Kidney capillary endothelial cell (primary cell): ENCODE measurements at regions not wholly inside any gene's neighbourhood (a gene's known extent, or its start where the extent isn't known, plus 50 kb on each side); places are given as distances from the start of the nearest gene placed in this dataset.
"Not testable (repeated sequence)": the region's sequence is repeated elsewhere in the genome, so short reads cannot be mapped to it uniquely, and the experiment has no call there.

Experiments used
- DNase-seq: peaks from one replicate; pipeline ENCODE4 v3.0.0-alpha.2; 2018; ENCODE audit warnings: low spot score

GRCh38 chr12:46490635-46491034, 118.1 kb upstream of the SLC38A2 start:
- DNase-seq, result no peak

DNA sequence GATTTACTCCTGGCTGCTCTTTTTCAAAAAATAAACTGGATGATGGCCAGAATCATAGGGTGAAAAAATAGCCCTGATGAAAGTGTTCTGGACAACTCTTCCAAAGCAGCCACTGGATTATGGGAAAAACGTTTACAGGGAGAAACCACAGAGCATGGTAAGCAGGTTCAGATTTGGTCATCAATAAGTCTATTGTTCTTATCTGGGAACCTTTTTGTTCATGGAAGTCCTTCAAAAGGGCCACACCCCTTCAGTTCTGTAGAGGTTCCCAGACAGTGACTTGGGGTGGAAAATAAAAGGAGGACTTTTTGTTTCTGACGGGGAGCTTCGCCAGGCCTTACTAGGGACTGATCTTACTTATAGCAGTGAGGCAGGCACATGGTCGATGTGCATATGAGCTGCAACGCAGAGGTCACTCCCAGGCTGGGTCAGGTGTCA, 117.4 kb upstream of the SLC38A2 start:
- DNase-seq, result no peak

DNA sequence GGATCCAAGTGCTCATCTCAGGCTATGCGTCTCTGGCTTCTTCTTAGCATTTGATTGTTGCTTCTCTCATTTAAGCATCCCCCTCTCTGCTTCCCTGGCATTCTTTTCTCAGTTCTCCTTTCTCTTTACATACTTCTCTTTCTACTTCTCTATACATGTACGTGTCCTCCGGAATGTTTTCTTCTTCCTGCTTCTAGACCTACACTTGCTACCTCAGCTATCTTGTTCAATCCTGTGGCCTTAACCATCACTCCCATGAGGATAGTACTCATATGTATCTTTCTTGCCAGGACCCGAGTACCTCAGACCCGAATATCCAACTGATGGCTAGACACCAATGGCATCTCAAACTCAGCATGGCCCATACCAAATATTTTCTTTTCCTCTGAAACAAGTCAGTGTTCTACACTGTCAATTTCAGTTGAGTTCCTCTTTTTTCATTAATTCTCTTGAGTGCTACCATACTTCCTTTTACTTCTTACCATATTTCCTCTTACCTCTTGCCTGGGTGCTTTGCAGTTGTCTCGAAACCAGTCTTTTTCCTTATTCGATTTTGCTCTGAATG, 115.1 kb upstream of the SLC38A2 start:
- DNase-seq, result no peak

DNA sequence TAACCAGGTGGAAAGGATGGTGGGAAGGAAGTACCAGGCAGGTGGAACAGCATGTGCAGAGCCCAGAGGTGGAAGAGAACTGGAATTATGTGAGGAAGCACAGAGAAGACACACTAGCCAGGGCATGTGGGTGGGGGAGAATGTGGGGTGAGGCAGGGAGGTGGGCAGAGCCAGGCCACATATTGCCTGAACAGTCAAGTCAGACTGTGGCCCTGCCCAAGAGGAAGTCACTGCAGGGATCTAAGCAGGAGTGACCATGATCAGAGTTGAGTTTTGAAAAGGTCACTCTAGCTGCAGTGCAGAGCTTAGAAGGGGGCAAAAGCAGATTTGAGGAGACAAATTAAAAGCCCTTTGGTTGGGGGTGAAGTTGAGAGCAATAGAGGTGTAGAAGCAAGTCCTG, 114.0 kb upstream of the SLC38A2 start:
- DNase-seq, result no peak

DNA sequence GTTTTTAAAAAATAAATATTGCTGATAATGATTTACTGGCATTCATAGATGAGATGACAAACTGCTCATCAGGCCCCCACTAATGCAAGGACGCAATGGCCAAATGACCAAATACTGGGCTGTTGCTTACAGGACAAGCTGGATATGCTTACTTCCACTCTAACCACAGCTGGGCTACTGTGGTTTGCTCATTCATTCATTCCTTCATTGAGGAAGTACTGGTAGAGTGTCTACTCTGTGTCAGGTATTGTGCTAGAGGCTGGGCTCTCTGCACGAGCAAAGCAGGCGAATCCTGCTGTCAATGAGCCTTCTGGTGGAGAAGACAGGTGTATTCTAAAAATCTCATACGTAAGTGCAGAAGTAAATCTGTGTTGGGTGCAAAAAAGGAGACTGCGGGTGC, 113.3 kb upstream of the SLC38A2 start:
- no peak for DNase-seq

DNA sequence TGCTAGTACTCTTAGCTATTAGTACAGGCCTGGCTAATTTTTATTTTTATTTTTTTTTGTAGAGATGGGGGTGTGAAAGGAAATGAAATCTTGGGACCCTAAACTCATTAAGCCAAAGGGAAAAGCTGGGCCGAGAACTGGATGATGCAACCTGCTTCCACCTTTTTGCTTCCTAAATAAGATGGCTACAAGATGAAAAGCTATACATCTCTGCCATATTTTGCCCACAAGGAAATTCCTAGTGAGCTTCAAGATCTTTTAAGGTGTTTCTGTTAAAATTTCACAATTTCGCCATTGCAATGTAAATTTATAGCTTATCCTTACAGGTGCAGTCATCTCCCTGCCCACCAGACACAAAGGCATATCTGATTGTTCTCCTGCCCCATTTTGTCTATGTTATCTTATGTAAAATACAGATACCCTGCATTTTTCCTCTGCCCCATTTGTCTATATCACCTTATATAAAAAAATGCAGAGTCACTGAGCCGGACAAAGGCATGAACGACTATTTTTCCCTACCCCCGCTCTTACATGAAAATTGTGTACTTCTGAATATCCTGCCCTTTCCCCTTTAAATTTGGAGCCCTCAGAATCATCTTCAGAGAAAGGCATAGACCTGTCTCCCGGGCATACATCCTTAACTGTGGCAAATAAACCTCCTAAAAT, 112.0 kb upstream of the SLC38A2 start:
- DNase-seq, result no peak

- DNase-seq, result peak; percentile 28
Observed at GRCh38 chr12:46483572-46484395, 111.2 kb upstream of the SLC38A2 start.

- DNase-seq, result no peak
Observed at GRCh38 chr12:46480724-46481123, 108.2 kb upstream of the SLC38A2 start.

DNA sequence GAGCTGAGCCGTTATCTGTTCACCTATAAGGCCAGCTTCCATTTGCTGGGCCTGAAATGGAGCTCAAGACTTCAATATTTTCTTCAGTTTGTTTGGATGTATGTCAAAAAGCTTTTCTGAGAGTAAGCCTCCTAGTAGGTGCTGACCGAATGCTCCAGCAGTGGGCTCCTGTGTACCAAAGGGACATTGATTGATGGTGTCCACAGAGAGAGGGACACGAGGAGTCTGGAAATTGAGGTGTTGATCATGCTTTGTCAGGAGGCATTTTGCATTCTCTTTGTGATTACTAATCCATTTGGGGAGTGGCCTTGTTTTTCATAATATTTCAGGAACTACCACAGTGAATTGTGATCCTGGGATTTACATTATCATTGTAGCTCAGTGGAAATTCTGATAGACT, 107.7 kb upstream of the SLC38A2 start:
- DNase-seq, result no peak

DNA sequence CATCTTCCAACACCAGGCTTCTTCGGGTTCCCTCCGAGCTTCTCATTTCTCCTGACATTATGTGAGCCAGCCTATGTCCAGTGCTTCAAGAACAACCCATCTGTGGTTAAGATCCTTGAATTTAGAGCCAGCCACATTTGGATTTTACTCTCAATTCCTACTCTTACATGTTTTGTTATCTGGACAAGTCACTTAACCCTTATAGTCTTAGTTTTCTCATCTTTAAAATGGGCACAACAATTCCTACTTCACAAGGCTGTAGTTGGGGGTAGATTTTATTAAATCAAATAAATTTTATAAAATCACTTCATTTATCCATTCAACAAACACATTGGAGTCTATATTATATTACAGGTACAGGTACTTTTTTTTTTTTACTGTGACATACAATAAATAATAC, 105.5 kb upstream of the SLC38A2 start:
- DNase-seq, result no peak

GRCh38 chr12:46477541-46477940, 105.0 kb upstream of the SLC38A2 start:
- no peak for DNase-seq

DNA sequence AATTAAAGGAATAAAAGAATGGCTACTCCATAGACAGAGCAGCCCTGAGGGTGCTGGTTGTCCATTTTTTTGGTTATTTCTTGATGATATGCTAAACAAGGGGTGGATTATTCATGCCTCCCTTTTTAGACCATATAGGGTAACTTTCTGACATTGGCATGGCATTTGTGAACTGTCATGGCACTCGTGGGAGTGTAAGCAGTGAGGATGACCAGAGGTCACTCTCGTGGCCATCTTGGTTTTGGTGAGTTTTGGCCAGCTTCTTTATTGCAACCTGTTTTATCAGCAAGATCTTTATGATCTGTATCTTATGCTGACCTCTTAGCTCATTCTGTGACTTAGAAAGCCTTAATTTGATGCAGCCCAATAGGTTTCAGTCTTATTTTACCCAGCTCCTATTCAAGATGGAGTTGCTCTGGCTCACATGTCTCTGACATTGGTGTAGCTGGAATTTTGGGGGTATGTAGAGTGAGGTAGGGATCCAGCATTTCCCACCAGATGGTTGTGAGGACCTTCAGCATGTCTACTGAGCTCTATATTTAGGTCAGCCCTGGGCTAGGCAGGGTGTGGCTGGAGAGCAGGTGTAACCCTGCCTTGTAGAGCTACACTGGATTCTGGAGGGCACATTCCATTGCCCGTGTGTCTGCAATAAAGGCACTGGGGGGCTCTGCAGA, 103.5 kb upstream of the SLC38A2 start:
- DNase-seq, result no peak

- not testable (repeated sequence) for DNase-seq
Observed at GRCh38 chr12:46474385-46474784, 101.8 kb upstream of the SLC38A2 start.

GRCh38 chr12:46473634-46474329, 101.2 kb upstream of the SLC38A2 start:
- peak; percentile 89 for DNase-seq

DNA sequence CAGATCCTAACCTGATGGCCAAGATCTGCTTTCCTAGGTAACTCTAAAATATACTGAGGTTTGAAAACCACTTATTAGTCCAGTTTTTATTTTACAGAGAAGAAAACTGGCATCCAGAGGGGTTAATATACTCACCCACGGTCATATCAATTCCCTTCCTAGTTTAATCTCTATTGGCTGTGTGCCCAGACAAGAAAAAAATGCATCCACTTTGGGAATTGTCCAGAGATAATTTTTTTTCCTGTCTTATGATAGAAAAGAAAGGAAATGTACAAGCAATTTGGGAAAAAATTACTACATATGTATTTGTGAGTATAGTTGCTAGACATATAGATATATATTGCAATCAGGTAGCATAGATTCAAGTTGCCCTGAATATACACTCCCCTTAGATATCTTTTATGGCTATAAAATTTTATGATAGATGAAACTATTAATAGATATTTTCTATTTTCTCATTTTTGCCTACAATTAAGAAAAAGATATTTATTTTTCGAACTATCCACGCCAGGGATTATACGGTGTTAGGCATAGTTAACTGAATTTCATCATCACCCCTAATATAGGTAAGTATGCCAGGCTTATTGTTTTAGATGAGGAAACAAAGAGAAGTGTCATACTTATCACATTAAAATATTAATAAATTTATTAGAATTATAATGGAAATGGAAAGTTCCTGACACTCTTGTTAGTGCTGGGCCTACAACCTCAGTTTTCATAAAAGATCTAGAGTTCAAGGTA, 100.5 kb upstream of the SLC38A2 start:
- DNase-seq, result peak; percentile 68

- no peak for DNase-seq
Observed at GRCh38 chr12:46472144-46472705, 99.7 kb upstream of the SLC38A2 start.

DNA sequence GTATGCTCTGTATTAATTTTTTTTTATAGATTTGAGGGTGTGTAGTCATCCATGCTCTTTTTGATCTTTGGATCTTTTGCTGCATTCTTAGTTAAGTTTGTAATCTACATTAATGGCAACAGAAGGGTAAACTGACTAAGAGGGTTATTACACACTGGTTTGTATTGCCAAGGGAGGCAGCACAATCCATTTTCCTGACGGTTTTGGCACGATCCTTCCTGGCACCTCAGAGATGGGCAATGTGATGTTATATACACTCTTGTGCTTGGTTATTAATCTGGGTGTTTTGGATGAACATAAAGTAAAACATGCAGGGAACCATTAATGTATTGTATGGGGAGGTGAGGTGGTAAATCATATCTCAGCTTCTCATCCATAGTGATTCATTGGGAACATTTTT, 98.8 kb upstream of the SLC38A2 start:
- DNase-seq, result no peak

DNA sequence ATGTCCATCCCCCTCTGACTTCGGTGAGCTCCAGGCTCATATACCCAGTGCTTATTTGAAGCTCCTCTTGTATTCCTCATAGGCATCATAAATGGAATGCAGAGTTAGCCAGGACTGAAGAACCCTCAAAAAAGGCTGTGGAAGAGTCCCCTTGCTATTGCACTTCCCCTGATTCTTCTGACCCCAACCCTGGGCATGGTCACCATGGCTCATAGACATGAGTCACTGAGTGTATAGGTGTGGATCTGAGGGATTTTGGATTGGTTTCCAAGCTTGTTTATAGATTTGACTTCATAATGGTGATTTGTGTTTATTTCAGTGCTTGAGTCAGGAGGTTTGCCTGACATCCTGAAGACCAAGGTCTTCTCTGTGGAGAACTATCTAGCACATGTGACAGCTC, 98.4 kb upstream of the SLC38A2 start:
- DNase-seq, result no peak

GRCh38 chr12:46470036-46470627, 97.6 kb upstream of the SLC38A2 start:
- peak; percentile 33 for DNase-seq

DNA sequence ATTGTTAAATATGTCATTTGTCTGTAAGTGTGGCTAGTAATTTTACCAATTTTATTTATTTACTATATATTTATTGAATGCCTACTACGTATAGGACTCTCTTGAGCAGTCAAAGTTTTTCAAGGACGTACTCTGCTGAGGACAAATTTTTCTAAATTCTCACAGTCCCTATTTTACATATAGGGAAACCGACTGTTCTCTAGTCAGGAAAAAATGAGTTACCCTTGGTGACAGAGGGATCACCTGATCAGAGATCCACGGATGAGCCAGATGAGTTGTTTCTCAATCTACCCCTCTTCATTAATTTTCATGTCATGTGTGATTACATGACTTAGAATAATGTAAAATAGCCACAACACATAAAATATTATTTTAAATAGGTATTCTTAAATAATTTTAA, 96.2 kb upstream of the SLC38A2 start:
- DNase-seq, result no peak

GRCh38 chr12:46468160-46468559, 95.6 kb upstream of the SLC38A2 start:
- DNase-seq, result peak; percentile 68
